ENCODE measurements at regions not wholly inside any gene's neighbourhood (a gene's known extent, or its start where the extent isn't known, plus 50 kb on each side); places are given as distances from the start of the nearest gene placed in this dataset.

DNA sequence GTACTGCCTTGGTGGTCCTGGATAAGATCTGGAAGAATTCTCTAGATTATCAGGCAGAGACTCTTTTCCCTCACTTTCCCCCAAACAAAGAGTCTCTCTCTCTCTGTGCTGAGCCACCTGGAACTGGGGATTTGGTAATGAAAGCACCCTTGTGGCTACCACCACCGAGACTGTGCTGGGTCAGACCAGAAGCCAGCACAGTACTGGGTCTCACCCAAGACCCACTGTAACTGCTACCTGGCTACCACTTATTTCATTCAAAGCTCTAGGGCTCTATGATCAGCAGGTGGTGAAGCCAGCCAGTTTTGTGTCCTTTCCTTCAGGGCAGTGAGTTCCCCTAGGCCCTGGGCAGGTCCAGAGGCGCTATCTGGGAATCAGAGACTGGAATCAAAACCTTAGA is 269.6 kb upstream of the CWC22 start:
- DNase-seq (ENCODE audit: insufficient read length, low spot score), result no peak
- no peak for TF ChIP-seq POU2F2 (IDR thresholded peaks at IDR 0.05; ENCODE audit: low read depth, low read length)
- no peak for TF ChIP-seq POLR2AphosphoS5 (IDR thresholded peaks at IDR 0.05; ENCODE audit: low read depth, low read length)
- TF ChIP-seq PAX5 (IDR thresholded peaks at IDR 0.05; ENCODE audit: insufficient read depth, low read length, severe bottlenecking), result no peak
- TF ChIP-seq SPI1 (IDR thresholded peaks at IDR 0.05; ENCODE audit: low read depth, low read length), result no peak
- no peak for TF ChIP-seq TAF1 (IDR thresholded peaks at IDR 0.05; ENCODE audit: low read depth, low read length)
- TF ChIP-seq POLR2A (IDR thresholded peaks at IDR 0.05; ENCODE audit: low read depth, low read length), result no peak
- no peak for FAIRE-seq

DNA sequence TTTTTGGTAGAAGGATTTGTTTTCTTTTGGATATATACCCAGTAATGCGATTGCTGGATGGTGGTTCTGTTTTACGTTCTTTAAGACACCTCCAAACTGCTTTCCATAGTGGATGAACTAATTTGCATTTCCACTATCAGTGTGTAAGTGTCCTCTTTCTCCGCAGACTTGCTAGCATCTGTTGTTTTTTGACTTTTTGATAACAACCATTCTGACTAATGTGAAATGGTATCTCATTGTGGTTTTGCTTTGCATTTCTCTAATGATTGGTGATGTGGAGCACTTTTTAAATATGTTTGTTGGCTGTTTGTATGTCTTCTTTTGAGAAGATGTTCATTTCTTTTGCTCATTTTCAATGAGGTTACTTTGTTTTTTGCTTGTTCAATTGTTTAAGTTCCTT is 260.9 kb upstream of the CWC22 start:
- no peak for FAIRE-seq

DNA sequence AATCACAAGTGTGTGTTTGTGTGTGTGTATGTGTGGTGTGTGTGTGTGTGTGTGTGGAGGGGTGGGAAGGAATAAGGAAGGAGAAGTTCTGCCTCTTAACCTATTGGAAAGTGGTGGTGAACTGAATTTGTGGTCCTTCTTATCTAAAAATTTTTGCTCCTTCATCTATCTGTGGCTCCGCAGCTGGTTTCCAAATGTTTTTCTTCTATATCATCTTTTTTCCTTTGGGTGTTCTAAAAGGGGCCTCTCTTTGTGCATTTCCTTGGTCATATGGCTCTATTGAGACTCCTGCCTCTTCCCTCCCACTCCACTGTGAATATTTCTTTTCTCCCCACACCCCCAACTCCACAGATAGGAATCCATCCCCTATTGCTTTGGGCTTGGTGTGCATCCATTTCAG is 254.9 kb upstream of the CWC22 start:
- no peak for FAIRE-seq
- no peak for DNase-seq (ENCODE audit: insufficient read length, low spot score)
- no peak for TF ChIP-seq TAF1 (IDR thresholded peaks at IDR 0.05; ENCODE audit: low read depth, low read length)
- no peak for TF ChIP-seq POLR2A (IDR thresholded peaks at IDR 0.05; ENCODE audit: low read depth, low read length)
- no peak for TF ChIP-seq POU2F2 (IDR thresholded peaks at IDR 0.05; ENCODE audit: low read depth, low read length)
- no peak for TF ChIP-seq SPI1 (IDR thresholded peaks at IDR 0.05; ENCODE audit: low read depth, low read length)
- TF ChIP-seq PAX5 (IDR thresholded peaks at IDR 0.05; ENCODE audit: insufficient read depth, low read length, severe bottlenecking), result no peak
- no peak for TF ChIP-seq POLR2AphosphoS5 (IDR thresholded peaks at IDR 0.05; ENCODE audit: low read depth, low read length)

More for the DNA sequence above, 260.9 kb upstream of the CWC22 start:
- DNase-seq (ENCODE audit: insufficient read length, low spot score), result no peak
- no peak for TF ChIP-seq SPI1 (IDR thresholded peaks at IDR 0.05; ENCODE audit: low read depth, low read length)
- TF ChIP-seq POLR2AphosphoS5 (IDR thresholded peaks at IDR 0.05; ENCODE audit: low read depth, low read length), result no peak
- no peak for TF ChIP-seq PAX5 (IDR thresholded peaks at IDR 0.05; ENCODE audit: insufficient read depth, low read length, severe bottlenecking)
- no peak for TF ChIP-seq POU2F2 (IDR thresholded peaks at IDR 0.05; ENCODE audit: low read depth, low read length)
- no peak for TF ChIP-seq POLR2A (IDR thresholded peaks at IDR 0.05; ENCODE audit: low read depth, low read length)
- no peak for TF ChIP-seq TAF1 (IDR thresholded peaks at IDR 0.05; ENCODE audit: low read depth, low read length)

DNA sequence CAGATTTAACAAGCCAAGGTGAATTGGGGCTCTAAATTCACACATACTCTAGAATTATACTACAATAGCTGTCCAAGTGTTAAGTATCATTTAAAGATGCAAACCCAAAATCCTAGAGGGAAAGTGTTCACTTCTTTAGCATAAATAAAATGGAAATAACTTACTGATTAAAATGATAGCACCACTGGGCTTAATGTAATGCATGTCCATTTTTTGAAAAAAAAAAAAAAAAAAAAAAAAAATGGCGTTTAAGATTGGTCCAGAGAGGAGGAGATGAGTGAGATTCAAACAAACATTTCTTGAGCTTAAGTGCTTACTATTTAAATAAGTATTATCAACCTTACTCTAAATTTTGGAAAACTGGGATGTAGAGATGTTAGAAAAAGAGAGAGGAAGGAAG is 251.5 kb upstream of the CWC22 start:
- TF ChIP-seq POU2F2 (IDR thresholded peaks at IDR 0.05; ENCODE audit: low read depth, low read length), result no peak
- TF ChIP-seq SPI1 (IDR thresholded peaks at IDR 0.05; ENCODE audit: low read depth, low read length), result no peak
- TF ChIP-seq POLR2AphosphoS5 (IDR thresholded peaks at IDR 0.05; ENCODE audit: low read depth, low read length), result no peak
- no peak for TF ChIP-seq PAX5 (IDR thresholded peaks at IDR 0.05; ENCODE audit: insufficient read depth, low read length, severe bottlenecking)
- TF ChIP-seq POLR2A (IDR thresholded peaks at IDR 0.05; ENCODE audit: low read depth, low read length), result no peak
- TF ChIP-seq TAF1 (IDR thresholded peaks at IDR 0.05; ENCODE audit: low read depth, low read length), result no peak
- DNase-seq (ENCODE audit: insufficient read length, low spot score) (no peak), FAIRE-seq (no peak)

DNA sequence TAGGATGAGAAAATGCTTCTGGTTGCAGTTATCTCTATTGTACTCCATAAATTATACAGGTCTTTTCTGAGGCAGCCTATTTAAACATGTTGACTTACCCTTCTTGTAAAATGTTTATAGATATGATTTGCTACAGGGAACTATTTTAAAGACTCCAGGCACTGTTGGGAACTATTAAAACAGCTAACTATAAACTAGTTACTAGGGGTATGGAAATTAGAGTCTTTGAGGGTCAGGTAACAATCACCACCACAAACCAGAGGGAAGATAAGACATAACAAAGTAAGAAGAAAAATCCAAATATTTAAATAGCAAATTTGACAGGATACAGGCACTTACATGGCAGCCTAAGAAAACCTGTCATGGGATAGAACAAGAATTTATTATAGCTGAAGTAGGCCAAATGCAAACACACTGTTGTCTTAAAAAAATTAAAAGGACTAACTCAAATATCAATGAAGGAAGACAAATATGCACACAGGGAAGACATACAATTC is 251.0 kb upstream of the CWC22 start:
- DNase-seq (ENCODE audit: insufficient read length, low spot score) (no peak), FAIRE-seq (no peak)
- TF ChIP-seq POU2F2 (IDR thresholded peaks at IDR 0.05; ENCODE audit: low read depth, low read length), result no peak
- no peak for TF ChIP-seq POLR2A (IDR thresholded peaks at IDR 0.05; ENCODE audit: low read depth, low read length)
- no peak for TF ChIP-seq SPI1 (IDR thresholded peaks at IDR 0.05; ENCODE audit: low read depth, low read length)
- no peak for TF ChIP-seq TAF1 (IDR thresholded peaks at IDR 0.05; ENCODE audit: low read depth, low read length)
- no peak for TF ChIP-seq PAX5 (IDR thresholded peaks at IDR 0.05; ENCODE audit: insufficient read depth, low read length, severe bottlenecking)
- TF ChIP-seq POLR2AphosphoS5 (IDR thresholded peaks at IDR 0.05; ENCODE audit: low read depth, low read length), result no peak

DNA sequence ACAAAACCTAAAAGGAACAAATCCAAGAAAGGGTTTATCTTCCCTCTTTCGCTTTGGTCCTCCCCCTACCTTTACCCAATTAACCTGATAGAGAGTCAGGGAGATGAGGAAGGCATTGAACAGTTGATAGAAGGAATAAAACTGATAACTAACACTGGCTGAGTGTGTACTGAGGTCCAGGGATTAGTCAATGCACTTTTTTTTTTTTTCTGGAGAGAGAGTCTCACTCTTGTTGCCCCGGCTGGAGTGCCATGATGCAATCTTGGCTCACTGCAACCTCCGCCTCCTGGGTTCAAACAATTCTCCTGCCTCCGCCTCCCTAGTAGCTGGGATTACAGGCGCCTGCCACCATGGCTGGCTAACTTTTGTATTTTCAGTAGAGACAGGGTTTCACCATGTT is 250.2 kb upstream of the CWC22 start:
- FAIRE-seq (no peak), DNase-seq (ENCODE audit: insufficient read length, low spot score) (no peak)
- TF ChIP-seq PAX5 (IDR thresholded peaks at IDR 0.05; ENCODE audit: insufficient read depth, low read length, severe bottlenecking), result no peak
- TF ChIP-seq POU2F2 (IDR thresholded peaks at IDR 0.05; ENCODE audit: low read depth, low read length), result no peak
- no peak for TF ChIP-seq POLR2AphosphoS5 (IDR thresholded peaks at IDR 0.05; ENCODE audit: low read depth, low read length)
- TF ChIP-seq POLR2A (IDR thresholded peaks at IDR 0.05; ENCODE audit: low read depth, low read length), result no peak
- TF ChIP-seq SPI1 (IDR thresholded peaks at IDR 0.05; ENCODE audit: low read depth, low read length), result no peak
- no peak for TF ChIP-seq TAF1 (IDR thresholded peaks at IDR 0.05; ENCODE audit: low read depth, low read length)

DNA sequence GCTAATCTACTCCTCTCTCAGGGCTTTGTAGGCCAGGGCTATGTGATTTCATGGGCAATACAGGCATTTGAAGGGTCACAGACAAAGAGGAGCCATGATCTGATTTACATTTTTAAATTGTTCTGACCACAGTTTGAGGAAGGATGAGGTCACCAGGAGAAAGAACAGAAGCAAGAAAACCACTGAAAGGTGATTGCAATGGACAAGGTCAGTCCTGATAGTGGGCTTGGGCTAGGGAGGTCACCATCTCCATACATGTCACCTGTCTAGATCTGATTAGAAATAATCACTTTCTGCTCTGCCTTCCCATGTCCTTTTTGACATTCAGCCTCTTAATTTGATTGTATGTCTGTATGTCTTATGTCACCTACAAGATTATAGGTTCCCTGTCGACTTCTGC is 248.9 kb upstream of the CWC22 start:
- DNase-seq (ENCODE audit: insufficient read length, low spot score) (no peak), FAIRE-seq (no peak)
- TF ChIP-seq SPI1 (IDR thresholded peaks at IDR 0.05; ENCODE audit: low read depth, low read length), result no peak
- no peak for TF ChIP-seq POU2F2 (IDR thresholded peaks at IDR 0.05; ENCODE audit: low read depth, low read length)
- TF ChIP-seq POLR2AphosphoS5 (IDR thresholded peaks at IDR 0.05; ENCODE audit: low read depth, low read length), result no peak
- TF ChIP-seq TAF1 (IDR thresholded peaks at IDR 0.05; ENCODE audit: low read depth, low read length), result no peak
- no peak for TF ChIP-seq POLR2A (IDR thresholded peaks at IDR 0.05; ENCODE audit: low read depth, low read length)
- TF ChIP-seq PAX5 (IDR thresholded peaks at IDR 0.05; ENCODE audit: insufficient read depth, low read length, severe bottlenecking), result no peak

DNA sequence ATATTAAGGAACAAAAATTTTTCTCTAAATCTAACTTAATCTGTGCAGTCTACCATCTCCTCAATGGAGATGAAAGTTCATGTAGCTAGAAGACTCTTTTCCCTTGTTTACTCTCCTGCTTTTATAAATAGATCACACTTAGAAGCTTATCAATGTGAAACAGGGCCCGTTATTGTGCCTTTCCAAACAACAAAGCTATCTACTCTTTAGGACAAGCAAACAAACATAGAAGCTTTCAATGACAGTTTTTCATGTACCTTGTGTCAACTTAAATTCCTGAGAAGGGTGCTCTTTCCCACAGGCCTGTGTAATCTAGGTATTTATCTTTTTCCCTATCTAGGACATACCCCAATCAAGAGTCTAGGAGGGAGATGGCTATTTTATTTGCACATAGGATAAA is 247.8 kb upstream of the CWC22 start:
- no peak for FAIRE-seq
- DNase-seq (ENCODE audit: insufficient read length, low spot score), result no peak
- TF ChIP-seq SPI1 (IDR thresholded peaks at IDR 0.05; ENCODE audit: low read depth, low read length) (no peak), TAF1 (IDR thresholded peaks at IDR 0.05; ENCODE audit: low read depth, low read length) (no peak), POLR2A (IDR thresholded peaks at IDR 0.05; ENCODE audit: low read depth, low read length) (no peak), PAX5 (IDR thresholded peaks at IDR 0.05; ENCODE audit: insufficient read depth, low read length, severe bottlenecking) (no peak), POU2F2 (IDR thresholded peaks at IDR 0.05; ENCODE audit: low read depth, low read length) (no peak), POLR2AphosphoS5 (IDR thresholded peaks at IDR 0.05; ENCODE audit: low read depth, low read length) (no peak)

DNA sequence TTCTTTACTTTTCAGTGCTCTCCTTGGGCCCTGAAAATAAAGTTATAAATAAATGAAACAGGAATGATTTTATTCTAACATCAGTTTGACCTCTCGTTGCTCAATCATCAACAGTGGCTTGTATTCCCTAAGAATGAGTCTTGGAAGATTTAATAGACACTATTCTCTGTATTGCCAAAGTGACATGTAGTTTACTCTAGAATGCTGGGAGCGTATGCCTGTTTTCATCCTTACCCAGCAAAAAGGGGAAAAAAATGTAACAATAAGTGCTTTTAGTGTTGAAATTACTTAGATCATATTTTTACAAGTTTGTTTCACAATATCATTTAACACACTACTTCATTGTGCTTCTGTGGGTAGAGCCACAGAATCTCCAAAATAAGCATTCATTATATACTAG is 240.6 kb upstream of the CWC22 start:
- no peak for TF ChIP-seq POLR2AphosphoS5 (IDR thresholded peaks at IDR 0.05; ENCODE audit: low read depth, low read length)
- TF ChIP-seq TAF1 (IDR thresholded peaks at IDR 0.05; ENCODE audit: low read depth, low read length), result no peak
- no peak for TF ChIP-seq PAX5 (IDR thresholded peaks at IDR 0.05; ENCODE audit: insufficient read depth, low read length, severe bottlenecking)
- no peak for TF ChIP-seq SPI1 (IDR thresholded peaks at IDR 0.05; ENCODE audit: low read depth, low read length)
- no peak for TF ChIP-seq POLR2A (IDR thresholded peaks at IDR 0.05; ENCODE audit: low read depth, low read length)
- TF ChIP-seq POU2F2 (IDR thresholded peaks at IDR 0.05; ENCODE audit: low read depth, low read length), result no peak
- no peak for DNase-seq (ENCODE audit: insufficient read length, low spot score)
- FAIRE-seq, result no peak

DNA sequence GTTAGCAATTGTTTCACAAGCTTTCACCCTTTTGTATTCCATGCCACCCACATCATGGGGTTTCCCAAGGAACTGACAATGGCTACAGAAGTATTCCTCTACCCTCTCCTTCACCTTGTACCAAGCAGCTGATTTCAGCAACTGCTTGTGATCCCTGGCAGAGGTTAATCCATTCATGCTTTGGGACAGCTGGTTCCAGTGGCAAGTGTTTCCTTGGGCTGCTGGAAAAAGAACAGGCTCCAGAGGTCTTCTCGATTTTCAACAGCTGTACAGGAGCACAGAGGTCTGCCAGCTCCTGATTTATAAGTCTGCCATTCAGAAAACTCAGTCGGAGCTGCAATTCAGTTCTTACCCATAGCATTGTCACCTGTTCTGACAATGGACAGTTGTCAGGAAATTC is 239.2 kb upstream of the CWC22 start:
- DNase-seq (ENCODE audit: insufficient read length, low spot score), result no peak
- FAIRE-seq, result no peak
- TF ChIP-seq POLR2AphosphoS5 (IDR thresholded peaks at IDR 0.05; ENCODE audit: low read depth, low read length) (no peak), PAX5 (IDR thresholded peaks at IDR 0.05; ENCODE audit: insufficient read depth, low read length, severe bottlenecking) (no peak), SPI1 (IDR thresholded peaks at IDR 0.05; ENCODE audit: low read depth, low read length) (no peak), POLR2A (IDR thresholded peaks at IDR 0.05; ENCODE audit: low read depth, low read length) (no peak), TAF1 (IDR thresholded peaks at IDR 0.05; ENCODE audit: low read depth, low read length) (no peak), POU2F2 (IDR thresholded peaks at IDR 0.05; ENCODE audit: low read depth, low read length) (no peak)
